Astrocyte of the cerebellum (primary cell): ENCODE measurements at regions not wholly inside any gene's neighbourhood (a gene's known extent, or its start where the extent isn't known, plus 50 kb on each side); places are given as distances from the start of the nearest gene placed in this dataset.
A peak's percentile ranks its signal among the peaks of the same experiment; 100 is the strongest.

ENCODE experiments used
- DNase-seq: peaks from one replicate; pipeline ENCODE4 v3.0.0-alpha.2; 2011; ENCODE audit warnings: low read depth
- H3K4me3 ChIP-seq: 2 replicates; pipeline ENCODE4 v1.5.1; 2011; ENCODE audit warnings: mild to moderate bottlenecking, low read depth, low read length, moderate library complexity
- CTCF ChIP-seq: IDR thresholded peaks from 2 replicates; pipeline ENCODE4 v1.5.1; 2012; ENCODE audit warnings: low read length, low read depth, moderate library complexity, mild to moderate bottlenecking; ENCODE audit errors: missing control alignments
- in situ Hi-C: cut with HindIII; loops from 2 replicates; pipeline ENCODE4 v1.10.0; 2017; ENCODE audit warnings: low sequenced_read_pairs

- no peak for TF ChIP-seq CTCF
- in situ Hi-C loops: no loop called here
- peak; percentile 67 for DNase-seq
- H3K4me3 ChIP-seq: no peak overlapping the region
Observed at GRCh38 chr20:60071965-60072364, 113.7 kb downstream of the CDH26 start.

GRCh38 chr20:60073086-60073485 is 114.9 kb downstream of the CDH26 start:
- TF ChIP-seq CTCF: no peak
- no peak overlapping the region for H3K4me3 ChIP-seq
- in situ Hi-C loops: no loop called here
- DNase-seq: no peak

- in situ Hi-C loops: no loop called here
- DNase-seq: no peak
Observed at GRCh38 chr20:60073504-60073903, 115.3 kb downstream of the CDH26 start.

GRCh38 chr20:60074276-60074675 is 116.1 kb downstream of the CDH26 start:
- DNase-seq: no peak
- no peak for TF ChIP-seq CTCF
- H3K4me3 ChIP-seq: no peak overlapping the region
- in situ Hi-C loops: no loop called here

More at GRCh38 chr20:60073504-60073903, 115.3 kb downstream of the CDH26 start:
- TF ChIP-seq CTCF: no peak
- H3K4me3 ChIP-seq: no peak overlapping the region

- no peak for DNase-seq
- in situ Hi-C loops: no loop called here
- no peak for TF ChIP-seq CTCF
- no peak overlapping the region for H3K4me3 ChIP-seq
Observed at GRCh38 chr20:60078351-60079250, 120.4 kb downstream of the CDH26 start.

- no peak for TF ChIP-seq CTCF
- no peak overlapping the region for H3K4me3 ChIP-seq
- DNase-seq: no peak
- in situ Hi-C loops: no loop called here
Observed at GRCh38 chr20:60080401-60080800, 122.2 kb downstream of the CDH26 start.
